HuH-7.5 (cell line): ENCODE measurements at regions not wholly inside any gene's neighbourhood (a gene's known extent, or its start where the extent isn't known, plus 50 kb on each side); places are given as distances from the start of the nearest gene placed in this dataset.
"Not testable (repeated sequence)": the region's sequence is repeated elsewhere in the genome, so short reads cannot be mapped to it uniquely, and the experiment has no call there.

Experiments used
- DNase-seq: peaks from one replicate; pipeline ENCODE4 v3.0.0; 2011; ENCODE audit warnings: low spot score

GRCh38 chr10:117457932-117458331 lies 82.7 kb upstream of the PDZD8 start:
- DNase-seq = no peak

DNA sequence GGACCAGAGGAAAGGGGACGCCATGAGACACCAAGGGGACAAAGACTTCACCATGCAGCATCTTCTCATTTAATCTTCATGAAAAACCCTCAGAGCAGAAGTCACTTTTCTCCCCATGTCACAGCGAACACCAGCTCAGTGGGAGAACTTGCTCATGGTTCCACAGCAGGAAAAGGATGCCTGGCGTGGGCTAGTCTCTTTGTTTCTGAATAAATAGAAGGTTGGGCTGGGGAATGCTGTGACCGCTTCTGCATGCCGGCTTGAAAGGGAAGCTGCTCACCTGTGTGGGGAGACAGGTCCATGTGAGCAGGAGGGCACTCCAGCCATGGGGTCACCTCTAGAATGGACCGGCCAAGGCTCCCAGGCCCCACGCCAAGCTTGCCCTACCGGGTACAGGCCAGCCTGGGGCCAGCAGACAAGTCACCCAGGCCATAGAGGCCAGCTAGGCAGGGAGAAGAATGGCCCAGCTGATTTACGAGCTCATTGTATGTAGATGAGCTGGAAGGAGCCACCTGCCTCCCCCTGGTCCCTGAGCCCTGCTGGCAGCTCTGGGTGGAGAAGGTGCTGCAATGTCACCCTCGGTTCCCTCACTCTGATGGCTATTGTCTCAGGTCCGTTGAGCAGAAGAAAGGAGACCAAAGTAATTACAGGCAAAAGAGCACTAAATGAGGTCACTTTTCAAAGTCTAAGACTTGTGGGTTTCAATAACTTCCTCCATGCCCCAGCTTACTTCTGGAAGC lies 82.0 kb upstream of the PDZD8 start:
- DNase-seq = no peak

- DNase-seq = no peak
Measured at GRCh38 chr10:117455346-117455745, 80.1 kb upstream of the PDZD8 start.

DNA sequence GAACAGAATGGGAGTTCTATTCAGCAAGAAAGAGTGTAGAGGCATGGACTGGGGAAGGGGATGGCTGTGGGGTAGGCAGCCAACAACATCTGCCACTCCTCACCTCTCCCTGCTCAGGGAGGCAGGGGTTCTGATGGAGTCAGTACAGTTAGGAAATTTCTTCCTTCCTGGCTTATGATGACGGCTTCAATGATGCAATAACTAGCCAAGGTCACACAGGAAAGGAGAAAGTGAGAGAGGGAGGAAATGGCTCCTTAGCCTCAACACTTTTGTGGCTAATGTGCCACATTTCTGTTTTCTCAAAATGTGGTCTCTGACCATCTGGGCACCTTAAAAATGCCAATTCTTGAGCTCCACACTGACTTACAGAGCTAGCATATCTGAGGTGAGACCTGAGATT lies 79.3 kb upstream of the PDZD8 start:
- DNase-seq = no peak

DNA sequence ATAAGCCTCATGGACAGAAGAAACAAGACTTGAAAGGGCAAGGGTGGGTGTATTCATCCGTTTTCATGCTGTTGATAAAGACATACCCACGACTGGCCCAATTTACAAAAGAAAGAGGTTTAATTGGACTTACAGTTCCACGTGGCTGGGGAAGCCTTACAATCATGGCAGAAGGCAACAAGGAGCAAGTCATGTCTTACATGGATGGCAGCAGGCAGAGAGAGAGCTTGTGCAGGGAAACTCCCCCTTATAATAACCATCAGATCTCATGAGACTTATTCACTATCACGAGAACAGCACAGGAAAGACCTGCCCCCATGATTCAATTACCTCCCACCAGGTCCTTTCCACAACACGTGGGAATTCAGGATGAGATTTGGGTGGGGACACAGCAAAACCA lies 78.2 kb upstream of the PDZD8 start:
- not testable (repeated sequence) for DNase-seq

GRCh38 chr10:117450940-117451339 lies 75.7 kb upstream of the PDZD8 start:
- DNase-seq = no peak

DNA sequence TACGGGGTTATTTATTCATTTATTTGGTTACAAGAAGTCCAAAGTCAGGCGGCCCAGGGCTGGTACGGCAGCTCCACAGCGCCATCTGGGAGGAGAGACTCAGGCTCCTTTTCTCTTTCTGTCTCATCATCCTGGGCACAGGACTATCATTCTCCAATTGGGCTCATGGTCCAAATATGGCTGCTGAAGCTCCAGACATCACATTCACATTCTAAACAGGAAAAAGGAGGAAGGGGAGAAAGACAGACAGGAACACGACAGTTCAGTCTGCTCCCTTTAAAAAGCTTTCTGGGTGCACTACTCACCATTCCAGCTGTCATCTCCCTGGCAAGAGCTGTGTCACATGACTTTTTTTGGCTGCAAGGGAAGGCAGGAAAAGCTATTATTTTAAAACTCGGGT lies 74.4 kb upstream of the PDZD8 start:
- DNase-seq = no peak

DNA sequence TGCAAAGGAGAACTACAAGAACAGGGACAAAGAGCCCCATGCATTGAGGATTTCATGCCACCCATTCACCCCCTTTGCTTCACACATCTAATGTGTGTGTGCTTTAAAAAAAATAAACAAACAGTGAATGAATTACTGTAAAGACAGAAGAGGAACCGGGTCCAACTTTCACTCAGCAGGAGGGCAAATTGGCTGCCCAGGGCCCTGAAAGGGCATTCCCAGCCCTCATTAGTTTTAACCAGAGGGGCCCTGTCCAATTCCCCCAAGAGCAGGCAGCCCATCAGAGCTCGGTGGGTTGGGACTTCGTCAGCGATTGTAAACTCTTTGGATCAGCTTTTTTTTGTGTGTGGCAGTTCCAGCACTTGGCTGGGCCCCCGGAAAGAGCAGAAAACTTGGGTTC lies 73.6 kb upstream of the PDZD8 start:
- DNase-seq = no peak

DNA sequence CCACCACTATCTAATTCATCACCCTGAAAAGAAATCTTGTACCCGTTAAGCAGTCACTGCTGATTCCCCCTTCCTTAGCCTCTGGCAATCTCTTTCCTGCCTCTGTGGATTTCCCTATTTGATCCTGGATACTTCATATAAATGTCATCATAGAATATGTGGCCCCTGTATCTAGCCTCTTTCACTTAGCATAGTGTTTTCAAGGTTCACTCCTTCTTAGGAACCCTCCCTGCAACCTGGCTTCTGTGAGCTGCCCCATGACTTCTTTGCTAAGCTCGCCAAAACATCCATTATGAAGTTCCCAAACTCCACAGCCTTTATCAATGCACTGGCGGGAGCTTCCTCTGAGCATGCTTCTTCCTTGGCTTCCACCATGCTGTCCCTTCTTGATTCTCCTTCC lies 70.8 kb upstream of the PDZD8 start:
- no peak for DNase-seq

DNA sequence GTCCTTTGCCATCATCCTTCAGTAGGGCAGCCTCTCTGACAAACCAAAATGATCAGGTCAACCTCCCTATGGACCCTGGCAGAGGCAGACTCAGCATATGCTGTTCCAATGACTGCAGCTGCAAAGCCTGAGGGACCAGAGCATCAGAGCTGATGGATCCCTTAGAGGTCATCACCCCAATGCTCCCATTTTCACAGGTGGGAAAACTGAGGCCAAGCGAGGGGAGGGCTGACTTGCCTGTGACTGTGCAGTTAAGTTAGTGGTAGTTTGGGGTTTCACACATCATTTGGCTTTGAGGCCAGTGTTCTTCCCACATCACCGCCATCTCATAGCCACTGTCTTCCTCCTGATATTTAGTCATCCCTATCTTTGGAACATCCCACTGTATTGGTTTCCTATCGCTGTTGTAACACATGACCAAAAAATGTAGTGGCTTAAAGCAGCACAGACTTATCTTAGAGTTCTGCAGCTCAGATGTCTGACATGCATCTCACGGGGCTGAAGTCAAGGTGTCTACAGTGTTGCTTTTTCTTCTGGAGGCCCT lies 69.3 kb upstream of the PDZD8 start:
- DNase-seq = no peak

- no peak for DNase-seq
Measured at GRCh38 chr10:117443686-117444041, 68.4 kb upstream of the PDZD8 start.

DNA sequence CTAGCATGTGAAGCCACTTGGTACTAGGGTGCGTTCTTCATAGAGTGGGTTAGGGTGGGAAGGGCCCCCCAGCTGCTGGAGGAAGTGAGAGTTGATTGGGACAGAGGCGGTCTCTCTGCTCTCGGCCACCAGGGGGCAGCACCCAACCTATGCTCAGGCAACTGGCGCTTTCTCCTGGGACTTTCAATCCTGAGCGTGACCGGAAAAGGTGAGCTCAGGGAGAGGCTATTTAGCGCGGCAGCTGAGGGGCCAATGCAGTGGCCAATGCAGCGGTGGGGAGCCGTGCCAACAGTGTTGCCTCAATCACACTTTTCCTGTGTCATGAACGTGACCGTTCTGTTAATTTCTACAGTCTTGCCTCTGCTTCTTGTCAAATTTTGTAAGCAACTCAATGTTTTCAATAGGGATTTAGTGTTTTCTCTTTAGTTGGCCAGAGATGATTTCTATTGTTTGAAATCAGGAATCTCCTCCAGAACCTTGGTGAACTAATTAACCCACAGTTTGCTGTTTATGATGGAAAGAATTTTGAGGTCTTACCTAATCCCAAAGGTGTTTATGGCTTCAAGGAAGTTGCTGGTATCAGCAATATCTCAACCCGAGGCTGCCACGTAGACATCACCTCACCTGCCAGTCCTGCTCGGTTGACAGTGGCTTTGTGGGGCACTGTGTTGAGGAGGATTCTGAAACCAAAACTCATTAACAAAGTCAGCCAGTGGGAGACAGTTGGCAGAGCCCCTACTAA lies 67.9 kb upstream of the PDZD8 start:
- DNase-seq = peak; percentile 67

DNA sequence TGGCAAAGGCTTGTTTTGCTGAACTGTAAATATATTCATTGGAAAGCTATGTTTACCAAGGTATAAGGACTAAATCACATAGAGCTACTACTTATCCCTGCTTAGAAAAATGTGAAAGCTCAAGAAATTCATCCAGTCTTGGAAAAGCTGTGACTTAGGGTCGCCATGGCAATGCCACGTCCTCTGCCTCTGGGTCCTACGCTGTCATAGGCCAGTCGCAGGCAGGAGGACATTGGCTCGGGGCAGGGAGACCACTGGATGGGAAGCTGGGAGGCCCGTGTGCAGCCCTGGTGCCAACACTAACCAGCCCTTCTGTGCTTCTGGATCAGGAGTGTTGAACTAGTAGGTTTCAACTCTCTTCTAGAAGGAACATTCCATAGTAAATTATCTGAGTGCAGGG lies 67.3 kb upstream of the PDZD8 start:
- no peak for DNase-seq

GRCh38 chr10:117441812-117442443 lies 66.7 kb upstream of the PDZD8 start:
- DNase-seq = no peak

- DNase-seq = no peak
Measured at GRCh38 chr10:117441361-117441760, 66.1 kb upstream of the PDZD8 start.

DNA sequence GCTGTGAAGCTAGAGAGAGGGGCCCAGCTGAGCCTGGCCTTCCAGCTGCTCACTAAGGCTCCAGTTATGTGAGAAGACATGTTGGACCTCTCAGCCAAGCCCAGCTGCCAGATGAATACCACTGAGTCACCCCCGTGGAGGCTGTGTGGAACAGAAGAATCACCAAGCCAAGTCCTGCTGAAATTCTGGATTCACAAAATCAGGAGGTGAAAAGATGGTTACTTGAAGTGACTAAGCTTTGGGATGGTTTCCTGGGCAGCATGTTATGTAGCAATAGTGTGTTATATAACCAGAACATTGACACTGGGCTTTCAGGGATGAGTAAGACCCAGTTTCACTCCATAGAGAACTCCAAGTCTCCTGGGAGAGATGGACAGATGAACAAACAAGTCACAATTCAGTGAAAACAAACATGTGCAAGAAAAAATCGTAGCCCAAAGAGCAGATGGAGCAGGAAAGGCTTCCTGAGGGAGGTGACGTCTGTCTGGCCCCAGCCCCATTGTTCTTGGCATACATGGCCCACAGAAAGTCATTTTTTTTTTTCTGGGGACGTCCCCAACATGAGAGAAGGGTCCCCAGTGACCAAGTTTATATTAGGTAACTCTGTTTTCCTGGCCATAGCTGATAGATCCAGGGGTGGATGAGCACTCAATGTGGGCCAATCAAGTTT lies 64.1 kb upstream of the PDZD8 start:
- no peak for DNase-seq

GRCh38 chr10:117432866-117433265 lies 57.6 kb upstream of the PDZD8 start:
- DNase-seq = no peak

- no peak for DNase-seq
Measured at GRCh38 chr10:117431160-117431559, 55.9 kb upstream of the PDZD8 start.

GRCh38 chr10:117430535-117430934 lies 55.3 kb upstream of the PDZD8 start:
- DNase-seq = not testable (repeated sequence)

DNA sequence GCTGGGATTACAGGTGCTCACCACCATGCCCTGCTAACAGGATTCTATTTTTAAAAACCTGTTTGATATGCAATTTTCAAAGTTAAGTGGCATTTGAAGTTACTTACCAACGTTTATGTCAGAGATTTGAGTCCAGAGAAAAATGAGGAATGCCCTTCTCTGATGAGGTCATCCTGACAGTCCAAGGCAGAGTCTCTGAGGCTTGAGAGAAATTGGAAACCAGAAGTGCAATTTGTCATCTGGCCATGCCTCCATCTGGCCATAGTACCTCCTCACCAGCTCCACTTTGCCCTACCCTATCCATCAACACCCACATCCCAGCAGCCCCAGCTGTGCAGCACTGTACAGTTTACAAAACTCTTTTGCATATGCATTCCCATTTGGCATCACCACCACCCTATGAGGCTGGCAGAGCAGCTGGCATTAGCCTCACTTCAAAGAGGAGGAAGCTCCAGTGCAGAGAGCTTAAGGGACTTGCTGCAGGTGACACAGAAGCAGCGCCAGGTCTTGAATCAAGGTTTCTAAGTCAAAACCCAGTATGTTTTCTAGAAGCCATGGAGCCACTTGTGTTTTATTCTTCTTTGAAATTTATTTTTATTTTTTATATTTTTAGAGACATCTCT lies 54.5 kb upstream of the PDZD8 start:
- DNase-seq = no peak

DNA sequence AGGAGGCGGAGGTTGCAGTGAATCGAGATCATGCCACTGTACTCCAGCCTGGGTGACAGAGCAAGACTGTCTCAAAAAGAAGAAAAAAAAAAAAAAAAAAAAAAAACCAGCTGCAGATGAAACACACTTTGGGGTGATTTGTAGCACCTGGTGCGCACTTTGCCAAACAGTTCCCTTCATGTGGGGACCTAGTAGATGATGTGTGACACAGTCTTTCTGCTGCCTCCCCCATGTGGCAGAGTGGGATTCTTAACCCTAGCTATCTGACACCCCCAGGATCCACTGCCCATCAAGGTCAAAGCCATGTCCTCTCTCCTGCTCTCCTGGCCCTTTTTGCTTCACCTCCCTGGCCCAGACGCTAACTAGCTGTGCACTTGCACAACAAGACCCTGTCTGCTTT lies 52.1 kb upstream of the PDZD8 start:
- DNase-seq = no peak

- DNase-seq = no peak
Measured at GRCh38 chr10:117425974-117426566, 50.8 kb upstream of the PDZD8 start.
